Aorta (tissue), 5 donors: ENCODE measurements at regions not wholly inside any gene's neighbourhood (a gene's known extent, or its start where the extent isn't known, plus 50 kb on each side); places are given as distances from the start of the nearest gene placed in this dataset.

ENCODE experiments used
- ATAC-seq: fragments of 200-7000 bp; cut with Tn5 transposase; one replicate; pipeline ENCODE4 v1.9.1; 2022; ENCODE audit warnings: moderate library complexity; ENCODE audit not compliant: low FRiP score
- DNase-seq, 2 donors: peaks; one replicate each; pipeline ENCODE4 v3.0.0-alpha.2; 2020
- H3K27ac ChIP-seq, 2 donors: one replicate each; pipeline ENCODE4 v1.5.1; 2013; ENCODE audit warnings: low read length in 2 of 2, mild to moderate bottlenecking in 2 of 2, moderate library complexity in 2 of 2, control low read depth in 1 of 2, inconsistent platforms in 1 of 2, low read depth in 1 of 2
- H3K27me3 ChIP-seq, 2 donors: one replicate each; pipeline ENCODE4 v1.6.1; 2013; ENCODE audit warnings: control low read depth in 1 of 2, low read length in 1 of 2, mild to moderate bottlenecking in 1 of 2, moderate library complexity in 1 of 2; ENCODE audit not compliant: insufficient read depth in 2 of 2, control insufficient read depth in 1 of 2
- H3K36me3 ChIP-seq, 2 donors: one replicate each; pipeline ENCODE4 v1.6.1; 2013; ENCODE audit warnings: control low read depth in 1 of 2, low read length in 1 of 2, mild to moderate bottlenecking in 1 of 2; ENCODE audit not compliant: insufficient read depth in 2 of 2, control insufficient read depth in 1 of 2
- H3K4me1 ChIP-seq, 2 donors: one replicate each; pipeline ENCODE4 v1.6.1; 2013; ENCODE audit warnings: low read length in 2 of 2, control low read depth in 1 of 2, mild to moderate bottlenecking in 1 of 2, moderate library complexity in 1 of 2; ENCODE audit not compliant: insufficient read depth in 2 of 2, control insufficient read depth in 1 of 2
- H3K4me3 ChIP-seq, 2 donors: one replicate each; pipeline ENCODE4 v1.5.1; 2013; ENCODE audit warnings: low read length in 2 of 2, control low read depth in 1 of 2, mild to moderate bottlenecking in 1 of 2
- H3K9me3 ChIP-seq: one replicate; pipeline ENCODE4 v1.6.1; 2013; ENCODE audit warnings: mild to moderate bottlenecking, low read length; ENCODE audit not compliant: control insufficient read depth
- WGBS, 2 donors: extraction: QIAGEN DNeasy Blood & Tissue Kit; methylation state at CpG; one replicate each; pipeline ENCODE4 v1.1.7; 2013; 5-methylcytosine and 5-hydroxymethylcytosine counted together
- intact Hi-C, 2 donors: fragments of 100-400 bp; cut with DNase I; formaldehyde crosslinking; loops; one replicate each; pipeline versions ENCODE4 v1.14.2 to v1.15.0; 2022
- donor health status: healthy with polysubstance abuse.
- donor health status: Bipolar disorder and iron deficiency.
- donor health status: DM: no; HTN: no; CAD: no.
- donor health status: DM: no; HTN: no; CAD: no.
- donor health status: DM: yes; HTN: yes; CAD: no.

DNA sequence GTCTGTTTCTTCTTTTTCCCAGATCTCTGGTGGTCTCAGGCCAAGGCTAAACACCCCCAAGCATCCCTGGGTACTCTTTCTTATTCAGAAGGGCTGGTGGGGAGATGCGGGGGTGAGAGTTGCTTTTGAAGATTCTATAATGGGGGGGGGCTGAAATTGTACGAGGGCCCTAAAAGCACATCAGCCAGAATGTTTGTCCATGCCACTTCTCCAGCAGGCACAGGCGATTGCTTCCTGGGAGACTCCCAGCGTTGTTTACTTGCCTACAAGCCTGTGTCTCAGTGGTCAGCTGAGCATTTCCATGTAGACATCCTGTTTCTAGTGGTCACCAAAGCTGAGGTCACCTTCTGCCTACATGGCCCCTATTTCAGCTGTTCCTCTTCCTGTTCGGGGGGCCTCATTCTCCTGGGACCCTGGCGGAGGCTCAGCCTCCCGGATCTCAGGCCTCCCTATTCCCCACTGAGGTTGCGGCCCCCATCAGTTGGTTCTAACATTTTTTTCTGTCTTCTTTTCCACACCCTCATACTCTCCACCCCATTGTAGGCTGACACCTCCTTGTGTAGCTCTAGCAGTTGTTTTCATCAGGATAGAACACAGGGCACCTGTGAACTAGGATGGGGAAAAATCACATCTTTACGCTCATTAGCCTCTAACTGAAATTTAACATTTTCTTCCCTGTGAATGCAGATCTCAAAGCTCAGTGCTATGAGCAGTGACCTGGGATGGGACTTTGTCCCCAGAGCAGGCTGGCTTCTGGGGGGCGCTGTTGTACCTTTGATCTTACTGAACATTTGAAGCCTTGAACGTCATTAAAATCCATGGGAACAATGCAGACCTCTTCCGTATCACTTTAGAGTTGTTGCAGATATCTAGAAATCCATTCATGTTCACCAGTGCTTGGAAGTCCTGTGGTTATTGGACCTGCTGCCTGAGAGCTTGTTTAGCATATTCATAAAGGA is 286.5 kb downstream of the GLRX3 start:
- ATAC-seq, result no peak
- no peaks in the 10 kb centered on the region for H3K36me3 ChIP-seq
- H3K9me3 ChIP-seq, result peaks cover 6% of the 10 kb centered on the region
- 78 to 82% methylated on average over 12 of the region's 12 CpGs for whole genome bisulfite sequencing, 2 donors
- H3K27ac ChIP-seq, result no peak overlapping the region
- DNase-seq, result no peak
- intact Hi-C loops, result no loop called here
- no peaks in the 10 kb centered on the region for H3K27me3 ChIP-seq
- no peaks in the 10 kb centered on the region for H3K4me1 ChIP-seq
- no peak overlapping the region for H3K4me3 ChIP-seq

DNA sequence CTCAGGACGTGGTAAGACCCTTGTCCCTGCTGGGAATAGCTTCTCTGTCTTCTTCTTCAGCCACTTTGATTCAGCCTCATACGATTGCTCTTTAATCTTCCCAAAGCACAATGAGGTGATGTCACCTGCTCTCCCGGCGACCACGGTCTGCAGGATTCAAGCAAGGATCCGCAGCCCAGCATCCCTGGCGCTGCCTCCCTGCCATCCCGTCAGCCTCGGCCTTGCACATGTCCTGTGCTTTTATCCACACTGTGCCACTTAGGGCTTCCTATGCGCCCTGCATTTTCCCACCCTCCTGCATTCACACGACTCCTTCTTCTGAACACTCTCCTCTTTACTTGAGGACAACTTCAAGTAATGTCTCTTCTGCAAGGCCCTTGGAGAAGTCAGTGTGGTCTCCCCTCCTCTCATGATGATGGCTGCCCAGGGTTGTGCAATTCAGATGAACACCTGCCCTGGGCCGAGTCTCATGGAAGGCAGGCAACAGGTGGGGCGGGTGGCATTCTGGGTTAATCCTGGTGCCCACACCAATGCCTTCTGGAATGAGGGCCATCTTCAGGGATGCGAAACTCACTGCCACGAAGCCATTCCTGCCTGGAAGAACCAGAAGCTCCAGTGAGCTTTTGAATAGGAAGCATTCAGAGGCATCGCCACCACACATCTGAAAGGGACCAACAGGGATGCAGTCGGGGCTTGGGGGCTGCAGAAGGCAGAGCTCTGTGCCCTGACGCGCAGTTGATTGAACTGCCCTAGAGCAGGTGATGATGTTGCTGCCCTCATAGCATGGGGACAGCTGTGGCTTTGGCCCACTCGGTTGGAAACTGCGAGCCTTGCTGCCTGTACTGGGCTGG is 287.5 kb downstream of the GLRX3 start:
- WGBS, 2 donors, result 89% methylated on average over 21 of the region's 21 CpGs
- no peaks in the 10 kb centered on the region for H3K27me3 ChIP-seq
- H3K4me3 ChIP-seq, result no peak overlapping the region
- no peaks in the 10 kb centered on the region for H3K36me3 ChIP-seq
- intact Hi-C loops, result no loop called here
- DNase-seq (no peak), ATAC-seq (no peak)
- H3K27ac ChIP-seq, result no peak overlapping the region
- H3K9me3 ChIP-seq, result peaks cover 6% of the 10 kb centered on the region
- no peaks in the 10 kb centered on the region for H3K4me1 ChIP-seq

DNA sequence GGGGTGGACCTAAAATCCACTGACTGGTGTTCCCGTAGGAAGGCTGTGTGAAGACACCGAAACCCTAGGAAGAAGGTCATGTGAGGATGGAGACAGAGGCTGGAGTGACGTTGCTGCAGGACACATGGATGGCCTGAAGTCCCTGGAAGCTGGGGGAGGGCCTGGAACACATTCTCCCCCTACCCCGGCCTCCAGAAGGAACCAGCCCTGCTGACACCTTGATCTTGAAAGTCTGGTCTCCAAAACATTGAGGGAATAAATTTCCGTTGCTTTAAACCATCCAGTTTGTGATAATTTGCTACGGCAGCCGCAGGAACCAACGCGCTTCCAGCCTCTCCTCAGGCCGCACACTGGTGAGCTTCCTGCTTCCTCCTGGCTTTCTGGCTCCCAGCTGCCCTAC is 288.2 kb downstream of the GLRX3 start:
- 84 to 93% methylated on average over 10 of the region's 10 CpGs for WGBS, 2 donors
- Histone ChIP-seq H3K4me1 (no peaks in the 10 kb centered on the region), H3K9me3 (peaks cover 6% of the 10 kb centered on the region), H3K27ac (no peak overlapping the region), H3K36me3 (no peaks in the 10 kb centered on the region), H3K27me3 (no peaks in the 10 kb centered on the region), H3K4me3 (no peak overlapping the region)
- ATAC-seq, result no peak
- DNase-seq, result no peak
- intact Hi-C loops, result no loop called here

DNA sequence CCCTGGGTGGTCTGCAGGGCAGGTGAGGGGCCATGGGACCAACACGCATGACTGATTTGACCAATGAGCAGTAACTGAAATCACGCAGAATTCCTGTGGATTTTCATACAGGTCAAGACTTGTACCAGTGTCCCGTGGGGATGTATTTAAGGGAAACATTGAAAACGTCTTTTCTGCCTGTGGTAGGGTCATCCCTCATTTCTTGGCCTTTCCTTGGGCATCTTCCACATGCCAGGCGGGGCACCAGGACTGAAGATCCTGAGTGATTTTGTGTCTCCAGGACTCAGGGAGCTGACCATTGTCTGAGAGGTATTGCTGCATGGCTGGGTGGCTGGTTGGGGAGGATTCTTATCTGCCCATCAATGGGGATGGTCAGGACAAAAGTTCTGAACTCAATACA is 289.0 kb downstream of the GLRX3 start:
- 74 to 81% methylated on average over 5 of the region's 5 CpGs for WGBS, 2 donors
- no peak overlapping the region for H3K4me3 ChIP-seq

DNA sequence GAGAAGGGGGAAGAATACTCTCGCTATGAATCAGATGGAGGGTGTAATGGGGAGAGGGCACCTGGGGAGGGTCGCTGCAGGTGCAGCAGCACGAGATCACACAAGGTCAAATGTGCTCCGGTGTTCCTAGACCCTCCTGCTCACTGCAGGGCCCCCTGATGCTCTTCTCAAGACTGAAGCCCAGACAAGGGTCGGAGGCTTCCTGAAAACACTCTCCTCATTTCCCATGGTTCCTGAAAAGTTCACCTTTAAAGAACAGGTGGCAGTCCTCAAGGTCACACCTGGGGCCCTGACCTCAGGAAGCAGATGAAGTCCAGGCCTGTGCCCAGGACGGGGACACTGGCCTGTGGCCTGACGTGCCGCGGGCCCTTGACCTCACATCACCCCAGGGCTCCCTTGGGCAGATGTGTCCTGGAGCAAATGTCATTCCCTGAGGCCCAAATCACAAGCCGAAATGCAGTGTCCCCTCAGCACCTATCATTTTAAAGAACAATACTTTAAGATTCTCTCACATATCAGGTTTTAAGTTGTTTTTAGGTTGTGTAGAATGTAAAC is 289.8 kb downstream of the GLRX3 start:
- WGBS, 2 donors, result 90 to 93% methylated on average over 10 of the region's 10 CpGs
- Histone ChIP-seq H3K27ac (no peak overlapping the region), H3K9me3 (peaks cover under 1% of the 10 kb centered on the region), H3K27me3 (no peaks in the 10 kb centered on the region), H3K4me1 (no peaks in the 10 kb centered on the region), H3K4me3 (no peak overlapping the region), H3K36me3 (no peaks in the 10 kb centered on the region)
- DNase-seq (no peak), ATAC-seq (no peak)
- intact Hi-C loops, result no loop called here

More for the DNA sequence above, 289.0 kb downstream of the GLRX3 start:
- Histone ChIP-seq H3K36me3 (no peaks in the 10 kb centered on the region), H3K27me3 (no peaks in the 10 kb centered on the region), H3K27ac (no peak overlapping the region), H3K4me1 (no peaks in the 10 kb centered on the region), H3K9me3 (peaks cover 3% of the 10 kb centered on the region)
- intact Hi-C loops, result no loop called here
- ATAC-seq (no peak), DNase-seq (no peak)

DNA sequence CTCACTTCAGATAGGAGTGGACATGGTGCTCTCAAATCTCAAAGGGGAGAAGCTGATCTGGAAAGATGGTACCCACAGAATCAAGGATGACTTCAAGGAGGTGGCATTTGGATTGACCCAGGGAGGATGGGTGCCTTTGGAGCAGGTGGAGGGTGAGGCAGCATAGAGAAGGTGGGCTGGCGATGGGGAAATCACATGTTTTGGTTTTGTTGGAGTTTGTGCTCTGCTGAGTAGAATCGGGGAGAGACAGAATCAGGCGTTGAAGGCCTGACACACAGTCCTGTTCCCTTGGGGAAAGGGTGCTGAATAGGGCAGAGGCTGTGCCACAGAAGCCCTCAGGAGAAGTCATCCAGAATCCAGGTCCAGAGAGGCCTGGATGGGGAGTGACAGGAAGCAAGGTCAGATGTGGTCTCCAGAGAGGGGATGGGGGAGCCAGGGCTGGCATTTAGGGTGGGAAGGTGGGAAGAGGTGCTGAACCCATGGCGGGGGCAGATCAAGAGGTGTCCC is 291.1 kb downstream of the GLRX3 start:
- no peaks in the 10 kb centered on the region for H3K9me3 ChIP-seq
- WGBS, 2 donors, result 81 to 87% methylated on average over 4 of the region's 4 CpGs
- no peaks in the 10 kb centered on the region for H3K4me1 ChIP-seq
- DNase-seq, result no peak
- no peaks in the 10 kb centered on the region for H3K36me3 ChIP-seq
- no peak overlapping the region for H3K4me3 ChIP-seq
- intact Hi-C loops, result no loop called here
- H3K27ac ChIP-seq, result no peak overlapping the region
- H3K27me3 ChIP-seq, result no peaks in the 10 kb centered on the region
- no peak for ATAC-seq

DNA sequence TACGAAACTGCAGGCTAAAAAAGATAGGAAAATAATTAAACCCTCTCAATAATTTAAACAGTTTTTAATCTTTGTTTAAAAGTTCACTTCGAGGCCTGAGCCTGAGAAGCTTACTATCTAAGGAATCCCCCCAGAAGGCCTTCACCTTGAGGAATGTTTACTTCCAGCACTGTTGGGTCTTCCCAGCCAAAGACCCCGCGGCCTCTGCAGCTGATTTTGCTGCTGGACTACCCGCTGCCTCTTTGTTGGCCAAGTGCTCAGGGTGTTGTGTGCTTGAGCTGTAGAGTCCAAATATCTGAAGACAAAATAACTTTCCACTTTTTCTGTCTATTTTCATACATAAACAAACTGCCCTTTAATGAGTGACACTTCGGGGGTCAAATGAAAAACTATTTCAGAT is 292.7 kb downstream of the GLRX3 start:
- Histone ChIP-seq H3K4me1 (no peaks in the 10 kb centered on the region), H3K36me3 (no peaks in the 10 kb centered on the region), H3K9me3 (no peaks in the 10 kb centered on the region), H3K27me3 (no peaks in the 10 kb centered on the region), H3K27ac (no peak overlapping the region), H3K4me3 (no peak overlapping the region)
- DNase-seq (no peak), ATAC-seq (no peak)
- intact Hi-C loops, result no loop called here
- WGBS, 2 donors, result 76 to 79% methylated on average over 6 of the region's 6 CpGs

DNA sequence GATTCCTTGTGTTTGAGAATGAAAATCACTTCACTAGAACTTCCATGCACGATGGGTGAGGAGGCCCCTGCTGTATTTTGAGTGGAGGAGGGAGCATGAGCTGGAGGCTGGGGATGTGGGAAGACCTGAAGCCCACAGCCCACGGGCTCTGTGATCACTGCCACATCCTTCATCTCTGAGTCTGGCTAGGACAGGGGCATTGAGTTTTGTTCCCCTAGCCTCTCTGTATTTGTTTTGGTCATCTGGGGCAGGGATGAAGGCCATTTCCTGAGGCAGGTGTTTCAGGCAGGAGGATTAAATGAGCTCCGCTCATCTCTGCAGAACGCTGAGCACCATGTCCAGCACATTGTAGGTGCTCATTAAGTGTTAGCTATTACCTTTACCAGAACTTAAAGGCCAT is 293.6 kb downstream of the GLRX3 start:
- Histone ChIP-seq H3K27me3 (no peaks in the 10 kb centered on the region), H3K4me1 (no peaks in the 10 kb centered on the region), H3K36me3 (no peaks in the 10 kb centered on the region), H3K9me3 (no peaks in the 10 kb centered on the region), H3K27ac (no peak overlapping the region), H3K4me3 (no peak overlapping the region)
- intact Hi-C loops, result no loop called here
- ATAC-seq (no peak), DNase-seq (no peak)
- 74 to 84% methylated on average over 4 of the region's 4 CpGs for WGBS, 2 donors
